HCT116 (cell line): ENCODE measurements at regions not wholly inside any gene's neighbourhood (a gene's known extent, or its start where the extent isn't known, plus 50 kb on each side); places are given as distances from the start of the nearest gene placed in this dataset.

Source experiments
- ATAC-seq: fragments of 200-7000 bp; cut with Tn5 transposase; 2 replicates; pipeline ENCODE4 v1.9.1; 2020; ENCODE audit warnings: mild to moderate bottlenecking, moderate library complexity
- BruUV-seq: library from RNA; stranded (reverse); fragments of 400-500 nt; replicated peaks from 2 replicates; lab custom pipeline; 2021; lab: Mats Ljungman, UMichigan
- CTCF ChIA-PET: fragments of 300-600 bp; sonication (Branson Sonifier 250); formaldehyde crosslinking; loops from one replicate; lab custom pipeline; 2021; ENCODE audit warnings: antibody characterized with exemption; lab: Charles Lee
- POLR2A ChIA-PET: fragments of 300-600, 350-600 bp; sonication (Branson Sonifier 250); formaldehyde crosslinking; loops from one replicate; lab custom pipeline; 2021; ENCODE audit warnings: antibody characterized with exemption; lab: Charles Lee
- RAD21 ChIA-PET, 2 experiments: fragments of 300-600 bp; sonication (Branson Sonifier 250); formaldehyde crosslinking; loops; one replicate each; lab custom pipeline; 2023; ENCODE audit warnings: low total read pairs in 2 of 2; ENCODE audit not compliant: uncharacterized antibody in 2 of 2, unreplicated experiment in 2 of 2, low non-redundant PET in 1 of 2; lab: Charles Lee
- DNase-seq: peaks from one replicate; pipeline ENCODE4 v3.0.0-alpha.2; 2010; ENCODE audit warnings: low read depth, low spot score
- H2AFZ ChIP-seq: fragments of 200-600 bp; shearing (Covaris generic), sonication (generic); 2 replicates; pipeline ENCODE4 v1.6.1; 2017; ENCODE audit warnings: low read depth, mixed run types, mixed read lengths, antibody characterized with exemption, low read length; ENCODE audit not compliant: poor library complexity, severe bottlenecking
- H3K27ac ChIP-seq: 2 replicates; pipeline ENCODE4 v1.5.1; 2012; ENCODE audit warnings: low read depth, low read length
- H3K27me3 ChIP-seq: fragments of 200-600 bp; sonication (generic); 2 replicates; pipeline ENCODE4 v1.6.1; 2016; ENCODE audit warnings: mixed run types, low read length, mixed read lengths; ENCODE audit not compliant: insufficient read depth
- H3K36me3 ChIP-seq, 2 experiments: fragments of 200-500 bp in 1 of 2; fragments of 200-600 bp in 1 of 2; sonication (Bioruptor generic) in 1 of 2; sonication (generic) in 1 of 2; 2 replicates each; pipeline versions ENCODE4 v1.5.1 to v1.6.1; 2014 to 2016; ENCODE audit warnings: low read length in 2 of 2, inconsistent platforms in 1 of 2, mixed read lengths in 1 of 2, mixed run types in 1 of 2; ENCODE audit not compliant: insufficient read depth in 2 of 2, control insufficient read depth in 1 of 2
- H3K4me1 ChIP-seq, 2 experiments: fragments of 200-600 bp in 1 of 2; sonication (generic) in 1 of 2; 2 replicates each; pipeline versions ENCODE4 v1.5.1 to v1.6.1; 2012 to 2017; ENCODE audit warnings: low read length in 2 of 2, inconsistent platforms in 1 of 2, mild to moderate bottlenecking in 1 of 2, mixed read lengths in 1 of 2, mixed run types in 1 of 2, moderate library complexity in 1 of 2; ENCODE audit not compliant: insufficient read depth in 2 of 2, control insufficient read depth in 1 of 2
- H3K4me2 ChIP-seq: fragments of 200-600 bp; sonication (generic); 2 replicates; pipeline ENCODE4 v1.6.1; 2017; ENCODE audit warnings: mixed run types, low read length, mixed read lengths
- H3K4me3 ChIP-seq, 2 experiments: fragments of 200-600 bp in 1 of 2; sonication (generic) in 1 of 2; replicated peaks in 1 of 2; 2 replicates each; pipeline ENCODE4 v1.5.1; 2011 to 2016; ENCODE audit warnings: low read length in 2 of 2, control low read depth in 1 of 2, low read depth in 1 of 2, mild to moderate bottlenecking in 1 of 2, mixed read lengths in 1 of 2, mixed run types in 1 of 2
- H3K79me2 ChIP-seq: fragments of 200-600 bp; sonication (generic); 2 replicates; pipeline ENCODE4 v1.6.1; 2017; ENCODE audit warnings: mild to moderate bottlenecking, mixed run types, low read length, moderate library complexity, mixed read lengths; ENCODE audit not compliant: insufficient read depth
- H3K9ac ChIP-seq: fragments of 200-600 bp; sonication (generic); 2 replicates; pipeline ENCODE4 v1.6.1; 2016; ENCODE audit warnings: low read length, mixed read lengths
- H3K9me2 ChIP-seq: fragments of 200-600 bp; sonication (generic), shearing (Covaris generic); 2 replicates; pipeline ENCODE4 v1.6.1; 2017; ENCODE audit warnings: mixed run types, mild to moderate bottlenecking, moderate library complexity; ENCODE audit not compliant: insufficient read depth
- H3K9me3 ChIP-seq, 2 experiments: fragments of 200-500 bp in 1 of 2; fragments of 200-600 bp in 1 of 2; sonication (Bioruptor generic) in 1 of 2; sonication (generic) in 1 of 2; 2 replicates each; pipeline ENCODE4 v1.6.1; 2014 to 2017; ENCODE audit warnings: low read length in 2 of 2, mixed read lengths in 2 of 2, inconsistent platforms in 1 of 2, low read depth in 1 of 2, mild to moderate bottlenecking in 1 of 2, mixed run types in 1 of 2, moderate library complexity in 1 of 2; ENCODE audit not compliant: control insufficient read depth in 1 of 2, insufficient read depth in 1 of 2
- H4K20me1 ChIP-seq: fragments of 200-600 bp; sonication (generic), shearing (Covaris generic); 2 replicates; pipeline ENCODE4 v1.6.1; 2017; ENCODE audit warnings: mixed run types, mild to moderate bottlenecking, moderate library complexity; ENCODE audit not compliant: insufficient read depth
- ATF3 ChIP-seq: IDR thresholded peaks from 2 replicates; pipeline ENCODE4 v1.6.1; 2012
- CBX3 ChIP-seq: IDR thresholded peaks from 2 replicates; pipeline ENCODE4 v1.6.1; 2012; ENCODE audit warnings: low read depth
- CTCF ChIP-seq, 3 experiments: fragments of 200-600 bp in 1 of 3; sonication (generic) in 1 of 3; IDR thresholded peaks in 2 of 3; conservative IDR thresholded peaks in 1 of 3; 2 replicates each; pipeline ENCODE4 v1.5.1; 2012 to 2017; ENCODE audit warnings: low read depth in 2 of 3, low read length in 2 of 3, antibody characterized with exemption in 1 of 3, borderline replicate concordance in 1 of 3, control low read depth in 1 of 3, mild to moderate bottlenecking in 1 of 3, mixed read lengths in 1 of 3, mixed run types in 1 of 3, moderate library complexity in 1 of 3; ENCODE audit not compliant: insufficient read depth in 1 of 3
- EGR1 ChIP-seq: IDR thresholded peaks from 2 replicates; pipeline ENCODE4 v1.6.1; 2012; ENCODE audit warnings: low read depth
- ELF1 ChIP-seq: IDR thresholded peaks from 2 replicates; pipeline ENCODE4 v1.6.1; 2012; ENCODE audit warnings: low read depth, borderline replicate concordance
- EZH2 ChIP-seq: fragments of 200-600 bp; sonication (generic); IDR thresholded peaks from 2 replicates; pipeline ENCODE4 v1.6.1; 2017; ENCODE audit warnings: antibody characterized with exemption, mixed run types
- EZH2phosphoT487 ChIP-seq: fragments of 200-600 bp; IDR thresholded peaks from 2 replicates; pipeline ENCODE4 v1.6.1; 2018; ENCODE audit warnings: antibody characterized with exemption, borderline replicate concordance
- FOSL1 ChIP-seq: IDR thresholded peaks from 2 replicates; pipeline ENCODE4 v1.6.1; 2012; ENCODE audit warnings: low read depth
- POLR2A ChIP-seq: IDR thresholded peaks from 2 replicates; pipeline ENCODE4 v1.7.0; 2011; ENCODE audit warnings: borderline replicate concordance; ENCODE audit not compliant: insufficient read depth, insufficient read length; ENCODE audit errors: extremely low read depth
- POLR2AphosphoS5 ChIP-seq: IDR thresholded peaks from 2 replicates; pipeline ENCODE4 v1.6.1; 2011; ENCODE audit warnings: mild to moderate bottlenecking, low read depth, low read length, moderate library complexity
- RAD21 ChIP-seq: IDR thresholded peaks from 2 replicates; pipeline ENCODE4 v1.6.1; 2012; ENCODE audit warnings: low read depth, mild to moderate bottlenecking
- REST ChIP-seq: IDR thresholded peaks from 2 replicates; pipeline ENCODE4 v1.6.1; 2012; ENCODE audit warnings: low read depth
- SP1 ChIP-seq: IDR thresholded peaks from 2 replicates; pipeline ENCODE4 v1.6.1; 2012; ENCODE audit warnings: low read depth
- TCF7L2 ChIP-seq: IDR thresholded peaks from 2 replicates; pipeline ENCODE4 v1.7.0; 2011; ENCODE audit warnings: borderline replicate concordance, inconsistent platforms; ENCODE audit not compliant: insufficient read depth, insufficient read length; ENCODE audit errors: extremely low read depth
- YY1 ChIP-seq: IDR thresholded peaks from 2 replicates; pipeline ENCODE4 v1.6.1; 2011; ENCODE audit warnings: low read length, low read depth, moderate library complexity, mild to moderate bottlenecking; ENCODE audit not compliant: insufficient replicate concordance; ENCODE audit errors: extremely low read depth
- ZFX ChIP-seq: fragments of 450-650 bp; IDR thresholded peaks from 2 replicates; pipeline ENCODE4 v1.6.1; 2017
- intact Hi-C: fragments of 100-400 bp; cut with micrococcal nuclease; formaldehyde crosslinking; loops from 2 replicates; pipeline ENCODE4 v1.10.0; 2022
- TF ChIP-seq, protein P1 (sequence below): IDR thresholded peaks from 2 replicates; pipeline ENCODE4 v1.6.1; 2012

DNA sequence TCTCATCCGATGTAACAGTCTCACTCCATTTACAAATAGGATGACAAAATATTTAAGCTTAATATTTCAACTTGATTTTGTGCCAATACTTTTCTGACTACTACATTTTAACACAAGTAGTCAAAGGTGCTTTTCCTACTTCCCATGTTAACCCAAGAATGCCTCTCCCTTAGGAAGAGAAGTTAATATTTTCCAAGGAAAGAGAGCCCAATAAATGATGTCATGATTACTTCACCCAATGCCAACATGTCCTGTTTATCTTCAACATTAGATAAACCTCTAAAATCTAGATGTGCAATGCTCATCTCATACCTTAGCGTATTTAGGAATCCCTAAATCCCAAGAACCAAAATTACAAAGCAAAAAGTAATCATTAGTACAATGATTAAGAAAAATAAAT, 156.7 kb upstream of the TENT5A start (continued):
- TF ChIP-seq FOSL1 (no peak), CTCF (IDR thresholded peaks at IDR 0.05 in 2 of 3, conservative IDR thresholded peaks at IDR 0.05 in 1 of 3; ENCODE audit: borderline replicate concordance in 1 of 3, insufficient read depth in 1 of 3, low read depth in 2 of 3, low read length in 2 of 3) (no peak), POLR2A (no peak), SP1 (no peak), ATF3 (no peak), EZH2phosphoT487 (no peak), EZH2 (no peak), ZFX (no peak), CBX3 (no peak), TCF7L2 (no peak)
- TF ChIP-seq, protein P1, sequence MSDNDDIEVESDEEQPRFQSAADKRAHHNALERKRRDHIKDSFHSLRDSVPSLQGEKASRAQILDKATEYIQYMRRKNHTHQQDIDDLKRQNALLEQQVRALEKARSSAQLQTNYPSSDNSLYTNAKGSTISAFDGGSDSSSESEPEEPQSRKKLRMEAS, result no peak

DNA sequence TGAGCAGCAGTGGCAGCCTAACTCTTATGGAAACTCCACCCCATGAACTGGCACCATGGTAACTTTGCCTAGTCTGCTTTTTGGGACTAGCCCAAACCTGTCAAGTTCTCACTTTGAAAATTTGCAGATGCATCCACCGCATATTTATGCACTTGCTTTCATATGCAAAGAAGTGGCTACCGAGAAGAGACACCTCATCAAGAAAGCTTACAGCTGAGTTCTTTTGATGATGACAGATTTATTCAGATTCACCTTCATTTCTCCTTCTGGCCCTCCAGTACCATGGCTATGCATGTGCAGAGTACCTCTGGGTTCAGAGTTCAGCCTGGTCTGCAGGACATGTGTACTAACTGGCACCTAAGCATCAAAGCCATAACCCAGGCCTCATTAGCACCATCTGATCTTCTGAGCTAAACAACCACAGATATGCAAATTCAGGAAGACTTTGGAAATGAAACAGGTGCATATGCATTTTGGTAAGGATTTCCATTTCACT, 154.3 kb upstream of the TENT5A start:
- ATAC-seq, result no peak

More for the DNA sequence above, 154.3 kb upstream of the TENT5A start:
- no peaks in the 10 kb centered on the region for H3K36me3 ChIP-seq
- TF ChIP-seq ZFX (no peak), EZH2 (no peak), REST (no peak), POLR2AphosphoS5 (no peak), TCF7L2 (no peak), RAD21 (no peak), EGR1 (no peak), ELF1 (no peak), YY1 (no peak), ATF3 (no peak)
- TF ChIP-seq, all 23 proteins: peak for 0
- Histone ChIP-seq H3K27me3 (no peaks in the 10 kb centered on the region), H3K9ac (no peak overlapping the region), H3K27ac (no peak overlapping the region), H3K4me3 (no peak overlapping the region), H3K9me3 (no peaks in the 10 kb centered on the region), H2AFZ (no peak overlapping the region), H4K20me1 (no peaks in the 10 kb centered on the region), H3K79me2 (no peaks in the 10 kb centered on the region), H3K9me2 (no peaks in the 10 kb centered on the region), H3K4me1 (no peaks in the 10 kb centered on the region), H3K4me2 (no peak overlapping the region)
- BruUV-seq, result no TSS peak
- ChIA-PET CTCF (no interaction called here), RAD21 (no interaction called here), POLR2A (no interaction called here)
- intact Hi-C loops, result no loop called here
- no peak for DNase-seq
